HepG2 (cell line): ENCODE measurements at regions not wholly inside any gene's neighbourhood (a gene's known extent, or its start where the extent isn't known, plus 50 kb on each side); places are given as distances from the start of the nearest gene placed in this dataset.

Source experiments
- ARID2 ChIP-seq: sonication (generic); formaldehyde crosslinking; IDR thresholded peaks from 2 replicates; pipeline ENCODE4 v1.8.1; 2022; ENCODE audit warnings: mild to moderate bottlenecking, missing genetic modification reagents, borderline replicate concordance
- ARNT ChIP-seq: fragments of 450-650 bp; IDR thresholded peaks from 2 replicates; pipeline ENCODE4 v1.6.1; 2017
- CBFB ChIP-seq: sonication (generic); formaldehyde crosslinking; IDR thresholded peaks from 2 replicates; pipeline ENCODE4 v1.4.0; 2020; ENCODE audit warnings: missing genetic modification reagents
- FOXA1 ChIP-seq, 2 experiments: fragments of 450-650 bp in 1 of 2; sonication (generic) in 1 of 2; formaldehyde crosslinking in 1 of 2; IDR thresholded peaks; 2 replicates each; pipeline versions ENCODE4 v1.4.0 to v1.6.1; 2016 to 2020; ENCODE audit warnings: missing genetic modification reagents in 1 of 2
- HOXA9 ChIP-seq: sonication (generic); formaldehyde crosslinking; IDR thresholded peaks from 2 replicates; pipeline ENCODE4 v1.8.1; 2022; ENCODE audit warnings: missing genetic modification reagents, mild to moderate bottlenecking, moderate library complexity, borderline replicate concordance
- KDM6A ChIP-seq: IDR thresholded peaks from 2 replicates; pipeline ENCODE4 v1.6.1; 2016; ENCODE audit warnings: low read depth
- KLF11 ChIP-seq: IDR thresholded peaks from 2 replicates; pipeline ENCODE4 v1.6.1; 2016; ENCODE audit warnings: missing compliant biosample characterization
- MEIS1 ChIP-seq: sonication (generic); formaldehyde crosslinking; IDR thresholded peaks from 2 replicates; pipeline ENCODE4 v1.9.0; 2021; ENCODE audit warnings: mild to moderate bottlenecking, missing genetic modification reagents, moderate library complexity, borderline replicate concordance
- NFYB ChIP-seq: sonication (generic); formaldehyde crosslinking; IDR thresholded peaks from 2 replicates; pipeline ENCODE4 v1.4.0; 2020; ENCODE audit warnings: missing genetic modification reagents
- PLRG1 ChIP-seq: fragments of 450-650 bp; conservative IDR thresholded peaks from 2 replicates; pipeline ENCODE4 v1.6.1; 2016
- RAD51 ChIP-seq: fragments of 450-650 bp; IDR thresholded peaks from 2 replicates; pipeline ENCODE4 v1.6.1; 2016; ENCODE audit warnings: borderline replicate concordance
- SIN3B ChIP-seq: fragments of 150-350 bp; IDR thresholded peaks from 2 replicates; pipeline ENCODE4 v1.6.1; 2014; ENCODE audit warnings: low read length
- SMYD3 ChIP-seq: sonication (generic); formaldehyde crosslinking; IDR thresholded peaks from 2 replicates; pipeline ENCODE4 v1.8.1; 2023; ENCODE audit warnings: mild to moderate bottlenecking, missing genetic modification reagents
- SOX13 ChIP-seq, 3 experiments: fragments of 450-650 bp in 1 of 3; sonication (generic) in 1 of 3; formaldehyde crosslinking in 1 of 3; IDR thresholded peaks in 2 of 3; conservative IDR thresholded peaks in 1 of 3; 2 replicates each; pipeline versions ENCODE4 v1.5.0 to v1.6.1; 2016 to 2020; ENCODE audit warnings: antibody characterized with exemption in 1 of 3, mild to moderate bottlenecking in 1 of 3, missing compliant biosample characterization in 1 of 3, missing genetic modification reagents in 1 of 3, moderate library complexity in 1 of 3
- THAP11 ChIP-seq: IDR thresholded peaks from 2 replicates; pipeline ENCODE4 v1.6.1; 2016; ENCODE audit warnings: missing biosample characterization, missing genetic modification reagents
- ZFP37 ChIP-seq: sonication (generic); formaldehyde crosslinking; IDR thresholded peaks from 2 replicates; pipeline ENCODE4 v1.4.0; 2020; ENCODE audit warnings: missing genetic modification reagents, borderline replicate concordance
- ZMYM2 ChIP-seq: sonication (generic); formaldehyde crosslinking; IDR thresholded peaks from 2 replicates; pipeline ENCODE4 v1.8.0; 2022; ENCODE audit warnings: mild to moderate bottlenecking, missing genetic modification reagents
- ZNF24 ChIP-seq: fragments of 450-650 bp; IDR thresholded peaks from 2 replicates; pipeline ENCODE4 v1.6.1; 2017; ENCODE audit warnings: antibody characterized with exemption, mild to moderate bottlenecking
- ZNF460 ChIP-seq: sonication (generic); formaldehyde crosslinking; IDR thresholded peaks from 2 replicates; pipeline ENCODE4 v1.5.1; 2020; ENCODE audit warnings: missing genetic modification reagents, mild to moderate bottlenecking, borderline replicate concordance
- ZNF672 ChIP-seq: sonication (generic); formaldehyde crosslinking; IDR thresholded peaks from 2 replicates; pipeline ENCODE4 v1.8.1; 2022; ENCODE audit warnings: missing genetic modification reagents
- ZNF747 ChIP-seq: sonication (generic); formaldehyde crosslinking; IDR thresholded peaks from 2 replicates; pipeline ENCODE4 v1.8.1; 2023; ENCODE audit warnings: missing genetic modification reagents, mild to moderate bottlenecking, borderline replicate concordance
- ZSCAN12 ChIP-seq: sonication (generic); formaldehyde crosslinking; IDR thresholded peaks from 2 replicates; pipeline ENCODE4 v1.9.0; 2021; ENCODE audit warnings: mild to moderate bottlenecking, missing genetic modification reagents
- ZSCAN30 ChIP-seq: sonication (generic); formaldehyde crosslinking; IDR thresholded peaks from 2 replicates; pipeline ENCODE4 v1.5.0; 2020; ENCODE audit warnings: mild to moderate bottlenecking, missing genetic modification reagents
- TF ChIP-seq, protein P1 (sequence below): sonication (generic); formaldehyde crosslinking; IDR thresholded peaks from 2 replicates; pipeline ENCODE4 v1.5.1; 2020; ENCODE audit warnings: missing genetic modification reagents, mild to moderate bottlenecking, borderline replicate concordance
- TF ChIP-seq, protein P2 (sequence below): sonication (generic); formaldehyde crosslinking; IDR thresholded peaks from 2 replicates; pipeline ENCODE4 v1.5.0; 2020; ENCODE audit warnings: missing genetic modification reagents, mild to moderate bottlenecking, borderline replicate concordance
- TF ChIP-seq, protein P3 (sequence below): fragments of 450-650 bp; IDR thresholded peaks from 2 replicates; pipeline ENCODE4 v1.6.1; 2017
- TF ChIP-seq, protein P4 (sequence below): fragments of 450-650 bp; IDR thresholded peaks from 2 replicates; pipeline ENCODE4 v1.6.1; 2016

DNA sequence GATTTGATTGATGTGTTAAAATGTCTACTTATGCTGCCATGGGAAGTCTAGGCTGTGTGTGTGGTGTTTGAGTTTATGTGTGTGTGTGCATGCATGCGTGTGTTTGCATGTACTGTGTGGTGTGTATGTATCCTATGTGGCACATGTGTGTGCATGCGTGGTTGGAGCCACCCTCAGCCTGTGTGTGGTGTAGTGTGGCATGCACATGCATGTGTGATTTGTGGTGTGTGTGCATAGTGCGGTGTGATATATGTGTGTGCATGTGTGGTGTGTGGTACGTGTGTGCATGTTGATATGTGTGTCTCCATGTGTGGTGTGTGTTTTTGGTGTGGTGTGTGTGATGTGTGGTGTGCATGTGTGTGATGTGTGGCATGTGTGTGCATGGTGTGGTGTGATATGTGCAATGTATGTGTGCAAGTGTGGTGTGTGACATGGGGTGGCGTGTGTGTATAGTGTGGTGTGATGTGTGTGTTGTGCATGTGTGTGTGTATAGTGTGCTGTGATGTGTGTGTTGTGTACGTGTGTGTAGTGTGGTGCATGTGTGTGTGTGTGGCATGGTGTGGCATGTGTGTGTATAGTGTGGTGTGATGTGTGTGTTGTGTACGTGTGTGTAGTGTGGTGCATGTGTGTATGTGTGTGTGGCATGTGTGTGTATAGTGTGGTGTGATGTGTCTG lies 66.6 kb upstream of the HDAC4 start (continued):
- TF ChIP-seq, protein P1, sequence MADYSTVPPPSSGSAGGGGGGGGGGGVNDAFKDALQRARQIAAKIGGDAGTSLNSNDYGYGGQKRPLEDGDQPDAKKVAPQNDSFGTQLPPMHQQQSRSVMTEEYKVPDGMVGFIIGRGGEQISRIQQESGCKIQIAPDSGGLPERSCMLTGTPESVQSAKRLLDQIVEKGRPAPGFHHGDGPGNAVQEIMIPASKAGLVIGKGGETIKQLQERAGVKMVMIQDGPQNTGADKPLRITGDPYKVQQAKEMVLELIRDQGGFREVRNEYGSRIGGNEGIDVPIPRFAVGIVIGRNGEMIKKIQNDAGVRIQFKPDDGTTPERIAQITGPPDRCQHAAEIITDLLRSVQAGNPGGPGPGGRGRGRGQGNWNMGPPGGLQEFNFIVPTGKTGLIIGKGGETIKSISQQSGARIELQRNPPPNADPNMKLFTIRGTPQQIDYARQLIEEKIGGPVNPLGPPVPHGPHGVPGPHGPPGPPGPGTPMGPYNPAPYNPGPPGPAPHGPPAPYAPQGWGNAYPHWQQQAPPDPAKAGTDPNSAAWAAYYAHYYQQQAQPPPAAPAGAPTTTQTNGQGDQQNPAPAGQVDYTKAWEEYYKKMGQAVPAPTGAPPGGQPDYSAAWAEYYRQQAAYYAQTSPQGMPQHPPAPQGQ (CRISPR knock-in tag), result no peak
- TF ChIP-seq SOX13 (IDR thresholded peaks at IDR 0.05) (0 out of 2 replicates have a peak, but pooled peaks have one; percentile 10), SOX13 (CRISPR knock-in tag; conservative IDR thresholded peaks at IDR 0.05 in 1 of 2, IDR thresholded peaks at IDR 0.05 in 1 of 2) (no peak), ZNF24 (no peak), MEIS1 (CRISPR knock-in tag) (no peak), SIN3B (no peak), THAP11 (CRISPR knock-in tag) (no peak), KDM6A (no peak), ZSCAN12 (no peak), CBFB (CRISPR knock-in tag) (no peak), ZNF747 (no peak), FOXA1 (IDR thresholded peaks at IDR 0.05) (0 out of 2 replicates have a peak, but pooled peaks have one; percentile 18), FOXA1 (CRISPR knock-in tag; IDR thresholded peaks at IDR 0.05) (no peak), KLF11 (CRISPR knock-in tag) (no peak), ZNF672 (CRISPR knock-in tag) (no peak), ZNF460 (CRISPR knock-in tag) (no peak), ZSCAN30 (CRISPR knock-in tag) (no peak), SMYD3 (CRISPR knock-in tag) (no peak), ARNT (0 out of 2 replicates have a peak, but pooled peaks have one; percentile 39), ZMYM2 (no peak), HOXA9 (CRISPR knock-in tag) (peak; percentile 31; the same call in 1 of the 2 replicates), RAD51 (peak; percentile 22), ARID2 (CRISPR knock-in tag) (no peak), ZFP37 (no peak), PLRG1 (0 out of 2 replicates have a peak, but pooled peaks have one; percentile 4), NFYB (CRISPR knock-in tag) (no peak)
- TF ChIP-seq, protein P2, sequence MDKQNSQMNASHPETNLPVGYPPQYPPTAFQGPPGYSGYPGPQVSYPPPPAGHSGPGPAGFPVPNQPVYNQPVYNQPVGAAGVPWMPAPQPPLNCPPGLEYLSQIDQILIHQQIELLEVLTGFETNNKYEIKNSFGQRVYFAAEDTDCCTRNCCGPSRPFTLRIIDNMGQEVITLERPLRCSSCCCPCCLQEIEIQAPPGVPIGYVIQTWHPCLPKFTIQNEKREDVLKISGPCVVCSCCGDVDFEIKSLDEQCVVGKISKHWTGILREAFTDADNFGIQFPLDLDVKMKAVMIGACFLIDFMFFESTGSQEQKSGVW (CRISPR knock-in tag), result no peak
- TF ChIP-seq, protein P3, sequence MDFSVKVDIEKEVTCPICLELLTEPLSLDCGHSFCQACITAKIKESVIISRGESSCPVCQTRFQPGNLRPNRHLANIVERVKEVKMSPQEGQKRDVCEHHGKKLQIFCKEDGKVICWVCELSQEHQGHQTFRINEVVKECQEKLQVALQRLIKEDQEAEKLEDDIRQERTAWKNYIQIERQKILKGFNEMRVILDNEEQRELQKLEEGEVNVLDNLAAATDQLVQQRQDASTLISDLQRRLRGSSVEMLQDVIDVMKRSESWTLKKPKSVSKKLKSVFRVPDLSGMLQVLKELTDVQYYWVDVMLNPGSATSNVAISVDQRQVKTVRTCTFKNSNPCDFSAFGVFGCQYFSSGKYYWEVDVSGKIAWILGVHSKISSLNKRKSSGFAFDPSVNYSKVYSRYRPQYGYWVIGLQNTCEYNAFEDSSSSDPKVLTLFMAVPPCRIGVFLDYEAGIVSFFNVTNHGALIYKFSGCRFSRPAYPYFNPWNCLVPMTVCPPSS, result peak; percentile 76; the same call in 1 of the 2 replicates
- TF ChIP-seq, protein P4, sequence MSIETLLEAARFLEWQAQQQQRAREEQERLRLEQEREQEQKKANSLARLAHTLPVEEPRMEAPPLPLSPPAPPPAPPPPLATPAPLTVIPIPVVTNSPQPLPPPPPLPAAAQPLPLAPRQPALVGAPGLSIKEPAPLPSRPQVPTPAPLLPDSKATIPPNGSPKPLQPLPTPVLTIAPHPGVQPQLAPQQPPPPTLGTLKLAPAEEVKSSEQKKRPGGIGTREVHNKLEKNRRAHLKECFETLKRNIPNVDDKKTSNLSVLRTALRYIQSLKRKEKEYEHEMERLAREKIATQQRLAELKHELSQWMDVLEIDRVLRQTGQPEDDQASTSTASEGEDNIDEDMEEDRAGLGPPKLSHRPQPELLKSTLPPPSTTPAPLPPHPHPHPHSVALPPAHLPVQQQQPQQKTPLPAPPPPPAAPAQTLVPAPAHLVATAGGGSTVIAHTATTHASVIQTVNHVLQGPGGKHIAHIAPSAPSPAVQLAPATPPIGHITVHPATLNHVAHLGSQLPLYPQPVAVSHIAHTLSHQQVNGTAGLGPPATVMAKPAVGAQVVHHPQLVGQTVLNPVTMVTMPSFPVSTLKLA, result peak; percentile 88
